SW 1271 (cell line): ENCODE measurements at regions not wholly inside any gene's neighbourhood (a gene's known extent, or its start where the extent isn't known, plus 50 kb on each side); places are given as distances from the start of the nearest gene placed in this dataset.
"Not testable (repeated sequence)": the region's sequence is repeated elsewhere in the genome, so short reads cannot be mapped to it uniquely, and the experiment has no call there.

Experiments used
- DNase-seq, 2 experiments: peaks; one replicate each; lab custom pipeline; 2025; lab: John Stamatoyannopoulos, UW

GRCh38 chr10:42367532-42368230, 270.7 kb downstream of the ZNF33B start:
- no peak for DNase-seq

DNA sequence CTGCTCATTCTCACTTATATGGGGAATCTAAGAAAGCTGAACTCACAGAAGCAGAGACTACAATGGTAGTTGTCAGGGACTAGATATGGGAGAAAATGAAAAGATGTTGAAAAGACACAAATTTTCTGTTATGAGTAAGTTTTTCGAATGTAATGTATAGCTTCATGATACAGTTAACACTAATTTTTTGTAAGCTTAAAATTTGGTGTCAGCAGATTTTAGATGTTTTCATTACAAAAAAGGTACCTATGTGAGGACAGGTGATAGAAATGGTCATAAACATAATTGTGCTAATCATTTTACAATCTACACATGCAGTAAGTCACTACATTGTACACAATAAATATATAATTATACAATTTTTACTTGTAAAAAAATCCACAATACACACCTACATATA, 286.6 kb downstream of the ZNF33B start:
- DNase-seq: no peak

- not testable (repeated sequence) for DNase-seq
Observed at GRCh38 chr10:42336593-42337337, 301.6 kb downstream of the ZNF33B start.

DNA sequence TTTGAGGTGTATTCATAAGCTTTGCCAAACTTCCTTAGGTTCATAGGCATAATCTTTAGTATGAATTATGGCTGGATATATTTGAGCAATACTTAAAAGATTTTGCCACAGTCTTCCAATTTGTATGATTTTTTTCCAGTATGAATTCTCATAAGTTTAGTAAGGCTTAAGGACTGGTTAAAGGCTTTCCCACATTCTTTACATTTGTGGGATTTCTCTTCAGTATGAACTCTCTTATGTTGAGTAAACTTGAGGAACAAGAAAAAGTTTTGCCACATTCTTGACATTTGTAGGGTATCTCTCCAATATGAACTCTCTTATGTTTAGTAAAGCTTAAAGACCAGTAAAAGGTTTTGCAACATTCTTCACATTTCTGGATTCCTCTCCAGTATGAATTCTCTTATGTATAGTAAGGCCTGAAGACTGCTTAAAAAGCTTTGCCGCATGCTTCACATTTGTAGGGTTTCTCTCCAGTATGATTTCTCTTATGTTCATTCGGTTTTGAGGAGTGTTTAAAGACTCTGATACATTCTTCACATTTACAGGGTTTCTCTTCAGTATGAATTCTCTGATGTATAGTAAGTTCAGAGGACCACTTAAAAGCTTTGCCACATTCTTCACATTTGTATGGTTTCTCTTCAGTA, 302.6 kb downstream of the ZNF33B start:
- not testable (repeated sequence) for DNase-seq

DNA sequence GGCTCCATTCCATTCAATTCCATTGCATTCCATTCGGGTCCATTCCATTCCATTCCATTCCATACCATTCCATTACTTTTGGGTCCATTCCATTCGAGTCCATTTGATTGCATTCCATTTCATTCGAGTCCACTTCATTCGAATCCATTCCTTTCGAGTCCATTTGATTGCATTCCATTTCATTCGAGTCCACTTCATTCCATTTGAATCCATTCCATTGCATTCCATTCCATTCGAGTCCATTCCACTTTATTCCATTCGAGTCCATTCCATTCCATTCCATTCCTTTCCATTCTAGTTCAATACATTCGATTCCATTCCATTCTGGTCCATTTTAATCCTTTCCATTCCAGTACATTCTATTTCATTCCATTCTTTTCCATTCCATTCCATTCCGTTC, 334.0 kb downstream of the ZNF33B start:
- DNase-seq: no peak

DNA sequence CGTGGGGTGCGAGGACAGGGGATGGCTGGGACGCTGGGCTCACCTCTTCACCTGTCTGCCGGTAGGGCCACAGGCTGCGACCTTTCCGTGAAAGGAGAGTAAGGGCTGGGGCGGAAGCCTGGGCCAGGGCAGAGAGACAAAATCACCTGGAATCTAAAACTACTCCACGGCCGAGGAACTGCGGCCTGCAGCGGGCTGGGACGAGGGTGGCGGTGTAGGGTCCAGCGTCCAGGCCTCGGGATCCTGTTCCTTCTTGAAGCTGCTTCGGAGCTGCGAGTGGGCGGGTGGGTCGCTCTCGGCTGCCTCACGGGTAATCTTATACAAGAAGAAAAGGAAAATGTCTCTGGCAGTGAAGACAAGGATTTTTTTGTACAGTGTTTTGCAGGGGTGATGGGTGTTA, 356.5 kb downstream of the ZNF33B start:
- DNase-seq: not testable (repeated sequence)

DNA sequence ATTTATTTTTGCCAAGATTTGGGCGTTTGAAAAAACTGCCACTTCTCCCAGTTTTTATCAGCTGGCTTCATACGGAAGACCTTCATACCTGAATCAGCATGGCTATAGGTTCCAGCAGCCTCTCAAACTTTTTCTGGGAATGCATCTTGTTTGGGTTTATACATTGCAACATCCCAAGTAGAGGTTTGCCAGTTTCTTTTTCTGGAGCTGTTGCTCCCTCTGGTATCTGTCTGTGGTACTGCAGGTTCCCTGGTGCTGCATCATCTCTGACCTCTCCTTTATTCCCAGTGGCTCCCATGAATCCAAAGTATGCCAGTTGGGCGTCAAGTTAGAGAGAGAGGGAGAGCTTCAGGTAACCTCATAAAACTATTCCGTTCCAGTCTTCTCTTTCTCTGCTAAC, 368.6 kb downstream of the ZNF33B start:
- DNase-seq: not testable (repeated sequence)

- not testable (repeated sequence) for DNase-seq
Observed at GRCh38 chr10:42263259-42263658, 375.1 kb downstream of the ZNF33B start.

GRCh38 chr10:42243002-42243401, 395.4 kb downstream of the ZNF33B start:
- not testable (repeated sequence) for DNase-seq

DNA sequence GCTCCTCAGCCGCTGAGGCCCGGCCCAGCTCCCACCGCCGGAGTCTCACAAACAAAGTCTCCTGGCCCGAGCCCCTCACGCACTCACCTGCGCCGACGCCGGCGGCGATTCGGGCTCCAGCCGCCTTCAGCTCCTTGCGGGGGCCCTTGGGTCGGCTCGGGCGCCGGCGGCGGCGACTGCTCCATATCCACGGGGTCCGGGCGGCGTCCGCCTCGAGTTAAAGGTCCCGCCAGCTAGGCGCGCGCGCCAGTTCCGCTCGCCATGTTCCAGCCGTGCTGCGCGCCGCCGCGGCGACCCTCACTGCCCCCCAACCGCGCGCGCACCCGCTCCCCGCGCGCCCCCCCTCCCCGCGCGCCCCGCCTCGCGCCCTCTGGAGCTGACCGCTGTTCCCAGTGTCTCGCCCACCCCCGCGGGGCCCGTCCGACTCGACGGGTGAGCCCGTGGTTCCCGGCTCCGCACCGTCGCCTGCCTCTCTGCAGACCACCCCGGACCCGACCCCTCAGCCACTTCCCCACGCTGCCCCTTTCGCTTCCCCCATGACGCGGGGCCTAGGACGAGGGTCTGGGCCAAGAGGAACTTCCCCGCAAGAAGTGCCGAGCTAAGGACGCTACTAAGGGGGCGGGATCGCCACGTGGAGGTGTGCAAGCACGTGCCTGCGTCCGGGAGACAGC, 396.1 kb downstream of the ZNF33B start:
- no peak for DNase-seq

GRCh38 chr10:42236401-42236800, 402.0 kb downstream of the ZNF33B start:
- not testable (repeated sequence) for DNase-seq

- not testable (repeated sequence) for DNase-seq
Observed at GRCh38 chr10:42235736-42236135, 402.6 kb downstream of the ZNF33B start.

GRCh38 chr10:42235241-42235640, 403.1 kb downstream of the ZNF33B start:
- not testable (repeated sequence) for DNase-seq

DNA sequence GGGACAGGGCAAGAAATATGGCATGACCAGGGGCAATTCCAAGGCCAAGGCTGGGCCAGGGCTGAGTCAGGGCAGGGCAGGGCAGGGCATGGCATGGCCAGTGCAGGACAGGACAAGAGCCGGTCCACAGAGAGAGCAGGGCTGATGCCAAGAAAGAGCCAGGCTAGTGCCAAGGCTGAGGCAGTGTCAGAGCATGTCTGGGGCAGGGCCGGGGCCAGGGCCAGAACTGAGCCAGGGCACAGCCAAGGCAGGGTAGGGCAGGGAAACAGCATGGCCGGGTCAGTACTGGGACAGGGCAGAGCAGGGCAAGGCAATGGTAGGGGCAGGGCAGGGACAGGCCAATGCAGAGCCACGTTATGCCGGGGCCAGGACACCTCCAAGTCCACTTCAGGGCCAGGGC, 403.9 kb downstream of the ZNF33B start:
- DNase-seq: not testable (repeated sequence)

DNA sequence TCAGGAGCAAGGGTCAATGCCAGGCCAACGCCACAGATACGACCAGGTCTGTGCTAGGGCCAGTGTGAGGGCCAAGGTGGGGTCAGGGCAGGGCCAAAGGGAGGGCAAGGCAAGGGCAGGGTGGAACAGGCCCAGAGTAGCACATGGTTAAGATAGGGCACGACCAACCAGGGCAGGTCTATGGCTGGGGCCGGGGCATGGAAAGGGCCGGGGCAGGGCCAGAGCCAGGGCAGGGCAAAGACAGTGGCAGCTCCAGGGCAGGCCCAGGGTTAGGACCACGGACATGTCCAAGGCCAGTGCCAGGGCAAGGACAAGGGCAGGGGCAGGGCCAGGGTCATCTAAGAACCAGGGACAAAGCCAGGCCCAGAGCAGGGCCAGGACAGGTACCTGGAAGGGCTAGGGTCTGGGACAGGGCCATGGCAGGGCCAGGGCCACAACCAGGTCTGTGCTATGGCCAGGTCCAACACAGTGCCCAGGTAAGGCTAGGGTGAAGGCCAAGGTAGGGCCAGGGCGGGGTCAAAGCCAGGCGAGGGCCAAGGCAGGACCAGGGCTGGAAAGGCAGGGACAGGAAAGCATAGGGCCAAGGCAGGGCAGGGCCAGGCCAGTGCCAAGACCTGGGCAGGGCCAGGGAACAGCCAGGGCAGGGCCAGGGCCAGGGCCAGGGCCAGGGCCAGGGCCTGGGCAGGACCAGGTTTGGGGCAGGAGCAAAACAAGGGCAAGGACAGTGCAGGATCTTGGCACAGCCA, 404.7 kb downstream of the ZNF33B start:
- DNase-seq: not testable (repeated sequence)

DNA sequence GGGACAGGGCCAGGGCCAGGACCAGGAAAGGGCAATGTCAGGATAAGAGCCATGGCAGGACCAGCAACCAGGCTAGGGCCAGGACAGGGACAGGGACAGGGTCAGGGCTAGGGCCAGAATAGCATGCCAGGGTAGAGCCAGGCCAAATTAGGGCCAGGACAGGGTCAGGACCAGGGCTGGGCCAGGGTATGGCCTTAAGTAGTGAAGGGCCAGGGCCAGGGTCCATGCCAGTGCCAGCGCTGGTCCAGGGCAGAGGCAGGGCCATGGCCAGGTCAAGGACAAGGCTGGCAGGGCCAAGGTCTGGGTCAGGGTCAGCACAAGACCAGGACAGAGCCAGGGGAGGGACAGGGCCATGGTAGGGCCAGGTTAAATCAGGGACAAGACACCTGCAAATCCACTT, 405.4 kb downstream of the ZNF33B start:
- DNase-seq: not testable (repeated sequence)

GRCh38 chr10:42230812-42231211, 407.6 kb downstream of the ZNF33B start:
- DNase-seq: not testable (repeated sequence)

GRCh38 chr10:42230115-42230514, 408.3 kb downstream of the ZNF33B start:
- DNase-seq: not testable (repeated sequence)

GRCh38 chr10:42227859-42228258, 410.5 kb downstream of the ZNF33B start:
- DNase-seq: not testable (repeated sequence)

GRCh38 chr10:42193588-42193987, 444.8 kb downstream of the ZNF33B start:
- DNase-seq: not testable (repeated sequence)

DNA sequence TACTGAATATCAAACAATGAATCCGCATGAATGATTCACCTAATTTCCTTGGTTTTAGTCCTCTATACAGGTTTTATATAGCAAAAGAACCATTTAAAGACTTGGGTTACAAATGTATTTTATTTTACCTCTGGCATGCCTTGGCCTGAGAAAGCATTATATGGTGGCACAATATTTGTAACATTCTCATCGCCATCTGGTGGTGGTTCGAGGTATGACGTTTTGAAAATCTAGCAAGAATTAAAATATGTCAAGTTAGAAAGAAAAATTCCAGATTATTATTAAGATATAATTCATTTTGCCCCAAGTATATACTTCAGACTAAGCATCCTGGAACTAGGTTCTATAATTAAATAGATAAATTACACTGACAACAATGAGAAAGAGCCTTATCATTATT, 445.9 kb downstream of the ZNF33B start:
- DNase-seq: not testable (repeated sequence)
